Activated T-helper 1 cell treated with Interleukin-2 at 50 U/mL for 16 hours (primary cell): ENCODE measurements at regions not wholly inside any gene's neighbourhood (a gene's known extent, or its start where the extent isn't known, plus 50 kb on each side); places are given as distances from the start of the nearest gene placed in this dataset.

ENCODE experiments used
- DNase-seq: peaks from one replicate; pipeline ENCODE4 v3.0.0-alpha.2; 2020; ENCODE audit warnings: low read depth

GRCh38 chr1:185581020-185581419, 153.2 kb upstream of the HMCN1 start:
- no peak for DNase-seq

- no peak for DNase-seq
Measured at GRCh38 chr1:185578293-185578692, 155.9 kb upstream of the HMCN1 start.

- no peak for DNase-seq
Measured at GRCh38 chr1:185574139-185574875, 159.9 kb upstream of the HMCN1 start.

- DNase-seq = no peak
Measured at GRCh38 chr1:185573677-185574076, 160.5 kb upstream of the HMCN1 start.

- DNase-seq = no peak
Measured at GRCh38 chr1:185573162-185573561, 161.0 kb upstream of the HMCN1 start.

- no peak for DNase-seq
Measured at GRCh38 chr1:185570962-185571361, 163.2 kb upstream of the HMCN1 start.

- no peak for DNase-seq
Measured at GRCh38 chr1:185568155-185569123, 165.8 kb upstream of the HMCN1 start.

GRCh38 chr1:185567440-185567839, 166.8 kb upstream of the HMCN1 start:
- no peak for DNase-seq

GRCh38 chr1:185566995-185567394, 167.2 kb upstream of the HMCN1 start:
- DNase-seq = no peak

- DNase-seq = no peak
Measured at GRCh38 chr1:185565302-185565701, 168.9 kb upstream of the HMCN1 start.

- no peak for DNase-seq
Measured at GRCh38 chr1:185564816-185565215, 169.4 kb upstream of the HMCN1 start.

- DNase-seq = no peak
Measured at GRCh38 chr1:185562461-185563359, 171.5 kb upstream of the HMCN1 start.

GRCh38 chr1:185561629-185562028, 172.6 kb upstream of the HMCN1 start:
- DNase-seq = no peak

- no peak for DNase-seq
Measured at GRCh38 chr1:185560760-185561159, 173.4 kb upstream of the HMCN1 start.

- DNase-seq = no peak
Measured at GRCh38 chr1:185559684-185560331, 174.4 kb upstream of the HMCN1 start.

GRCh38 chr1:185559151-185559550, 175.0 kb upstream of the HMCN1 start:
- DNase-seq = no peak

- no peak for DNase-seq
Measured at GRCh38 chr1:185556561-185556960, 177.6 kb upstream of the HMCN1 start.

GRCh38 chr1:185555743-185556142, 178.4 kb upstream of the HMCN1 start:
- DNase-seq = no peak

- no peak for DNase-seq
Measured at GRCh38 chr1:185551008-185551407, 183.2 kb upstream of the HMCN1 start.

GRCh38 chr1:185549906-185550305, 184.3 kb upstream of the HMCN1 start:
- no peak for DNase-seq

- DNase-seq = no peak
Measured at GRCh38 chr1:185546029-185546428, 188.2 kb upstream of the HMCN1 start.

GRCh38 chr1:185541871-185542301, 192.3 kb upstream of the HMCN1 start:
- no peak for DNase-seq
